NCI-H460 (cell line): ENCODE measurements at regions not wholly inside any gene's neighbourhood (a gene's known extent, or its start where the extent isn't known, plus 50 kb on each side); places are given as distances from the start of the nearest gene placed in this dataset.
"Not testable (repeated sequence)": the region's sequence is repeated elsewhere in the genome, so short reads cannot be mapped to it uniquely, and the experiment has no call there.

ENCODE experiments used
- DNase-seq: peaks from one replicate; pipeline ENCODE4 v3.0.0-alpha.2; 2016; ENCODE audit warnings: low read depth; ENCODE audit errors: extremely low read depth

DNA sequence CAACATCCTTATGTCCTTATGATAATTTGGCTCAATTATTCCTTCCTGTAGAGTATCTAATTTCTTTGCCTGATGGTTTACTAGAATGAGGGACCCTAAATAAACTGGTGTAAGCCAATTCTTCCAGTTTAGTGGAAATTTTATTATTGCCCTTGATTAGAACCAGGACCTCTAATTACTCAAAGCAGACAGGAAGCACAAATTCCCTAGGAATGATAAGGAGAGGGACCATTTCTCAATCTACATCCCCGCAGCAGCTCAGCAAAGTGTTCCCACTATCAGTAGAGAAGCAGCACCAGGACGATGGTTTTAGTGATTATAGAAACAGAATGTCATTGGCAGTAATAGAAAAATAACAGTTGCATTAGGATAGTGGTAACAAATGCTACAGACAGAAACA, 97.1 kb downstream of the PLPPR4 start:
- DNase-seq: no peak

GRCh38 chr1:99363531-99363930, 99.2 kb downstream of the PLPPR4 start:
- no peak for DNase-seq

GRCh38 chr1:99365141-99365540, 100.8 kb downstream of the PLPPR4 start:
- DNase-seq: no peak

DNA sequence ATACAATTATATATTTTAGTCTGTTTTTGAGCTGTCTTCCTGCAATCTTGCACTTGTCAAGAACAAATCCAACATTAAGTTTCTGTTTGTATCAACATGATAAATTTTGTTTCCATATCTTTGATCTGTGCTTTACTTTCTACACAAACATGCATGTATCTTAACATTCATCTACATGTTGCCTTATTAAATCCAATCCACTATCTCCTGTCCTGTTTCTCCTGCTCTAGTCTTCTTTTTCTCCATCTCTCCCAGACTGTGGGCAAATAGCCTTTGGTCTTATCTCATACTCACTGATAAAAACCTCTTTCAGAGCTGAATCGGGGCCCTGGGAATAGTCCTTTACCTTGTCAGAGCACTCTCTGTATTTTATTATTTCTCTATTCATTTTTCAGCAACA, 101.3 kb downstream of the PLPPR4 start:
- DNase-seq: no peak

GRCh38 chr1:99369154-99369553, 104.9 kb downstream of the PLPPR4 start:
- no peak for DNase-seq

- no peak for DNase-seq
These were observed 106.2 kb downstream of the PLPPR4 start for GRCh38 chr1:99370476-99370875.

- no peak for DNase-seq
These were observed 107.1 kb downstream of the PLPPR4 start for GRCh38 chr1:99371413-99371812.

- DNase-seq: no peak
These were observed 109.8 kb downstream of the PLPPR4 start for GRCh38 chr1:99374109-99374508.

GRCh38 chr1:99374693-99375092, 110.4 kb downstream of the PLPPR4 start:
- DNase-seq: not testable (repeated sequence)

DNA sequence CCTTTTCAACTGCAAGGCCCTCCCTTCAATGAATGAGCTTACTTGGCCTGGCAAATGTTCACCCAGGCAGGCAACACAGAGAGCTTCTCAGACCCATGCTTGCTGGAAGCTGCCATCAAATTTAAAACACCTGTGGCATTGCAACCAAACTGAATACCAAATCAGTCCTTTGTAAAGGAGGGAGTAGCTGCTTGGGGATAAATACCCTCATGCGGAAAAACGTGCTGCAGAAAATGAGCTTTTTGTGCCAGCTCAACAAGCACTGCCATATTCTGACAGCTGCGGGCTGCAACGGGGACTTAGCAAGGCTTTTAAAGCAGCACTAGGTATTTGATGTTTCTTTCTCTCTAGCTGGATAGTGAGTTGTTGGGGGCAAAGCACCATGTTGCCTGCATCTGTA, 119.7 kb downstream of the PLPPR4 start:
- no peak for DNase-seq

- DNase-seq: no peak
These were observed 121.6 kb downstream of the PLPPR4 start for GRCh38 chr1:99385852-99386251.

DNA sequence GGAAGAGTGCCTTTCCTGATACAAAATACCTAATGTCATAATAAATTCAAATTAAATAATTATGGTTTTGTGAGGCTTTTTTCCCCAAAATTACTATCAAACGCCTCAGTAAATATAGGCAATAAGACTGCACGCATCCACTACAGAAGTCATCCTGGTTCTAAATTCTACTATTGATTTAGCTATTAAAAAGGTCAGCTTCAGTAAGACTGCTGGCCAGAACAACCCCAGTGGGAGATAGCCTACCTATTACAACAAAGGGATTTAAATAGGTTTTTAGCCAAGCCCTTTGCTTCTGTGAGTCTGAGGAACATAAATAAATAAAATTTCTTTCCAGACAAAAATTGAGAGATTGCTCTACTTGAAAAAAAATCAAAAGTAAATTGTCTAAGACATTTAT, 132.1 kb downstream of the PLPPR4 start:
- DNase-seq: no peak

DNA sequence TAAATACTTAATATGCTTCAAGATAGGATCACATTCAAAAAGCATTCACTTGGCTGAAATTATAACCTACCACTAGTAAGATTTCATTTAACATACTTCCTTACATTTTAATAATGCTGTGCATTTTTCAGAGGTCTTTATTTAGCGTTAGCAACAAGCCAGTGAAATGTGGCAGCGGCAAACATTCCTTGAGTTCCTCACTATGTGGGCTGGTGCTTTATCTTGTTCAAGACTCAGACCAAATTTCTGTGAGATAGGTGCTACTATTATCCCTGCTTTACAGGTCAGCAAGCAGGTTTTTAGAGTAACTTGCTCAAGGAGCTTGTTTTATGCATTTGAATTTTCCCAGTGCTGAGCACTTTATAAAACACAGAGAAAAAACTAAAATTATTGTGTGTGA, 132.7 kb downstream of the PLPPR4 start:
- DNase-seq: no peak

- no peak for DNase-seq
These were observed 133.6 kb downstream of the PLPPR4 start for GRCh38 chr1:99397863-99398262.

- not testable (repeated sequence) for DNase-seq
These were observed 137.3 kb downstream of the PLPPR4 start for GRCh38 chr1:99401556-99401955.

DNA sequence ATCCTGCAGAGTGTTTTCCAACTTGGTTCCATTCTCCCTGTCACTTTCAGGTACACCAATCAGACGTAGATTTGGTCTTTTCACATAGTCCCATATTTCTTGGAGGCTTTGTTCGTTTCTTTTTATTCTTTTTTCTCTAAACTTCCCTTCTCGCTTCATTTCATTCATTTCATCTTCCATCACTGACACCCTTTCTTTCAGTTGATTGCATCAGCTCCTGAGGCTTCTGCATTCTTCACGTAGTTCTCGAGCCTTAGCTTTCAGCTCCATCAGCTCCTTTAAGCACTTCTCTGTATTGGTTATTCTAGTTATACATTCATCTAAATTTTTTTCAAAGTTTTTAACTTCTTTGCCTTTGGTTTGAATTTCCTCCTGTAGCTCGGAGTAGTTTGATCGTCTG, 140.1 kb downstream of the PLPPR4 start:
- DNase-seq: not testable (repeated sequence)

DNA sequence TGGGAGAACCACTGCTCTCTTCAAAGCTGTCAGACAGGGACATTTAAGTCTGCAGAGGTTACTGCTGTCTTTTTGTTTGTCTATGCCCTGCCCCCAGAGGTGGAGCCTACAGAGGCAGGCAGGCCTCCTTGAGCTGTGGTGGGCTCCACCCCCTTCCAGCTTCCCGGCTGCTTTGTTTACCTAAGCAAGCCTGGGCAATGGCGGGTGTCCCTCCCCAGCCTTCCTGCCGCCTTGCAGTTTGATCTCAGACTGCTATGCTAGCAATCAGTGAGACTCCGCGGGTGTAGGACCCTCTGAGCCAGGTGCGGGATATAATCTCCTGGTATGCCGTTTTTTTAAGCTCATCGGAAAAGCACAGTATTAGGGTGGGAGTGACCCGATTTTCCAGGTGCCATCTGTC, 141.0 kb downstream of the PLPPR4 start:
- not testable (repeated sequence) for DNase-seq

- no peak for DNase-seq
These were observed 142.7 kb downstream of the PLPPR4 start for GRCh38 chr1:99407018-99407417.

- no peak for DNase-seq
These were observed 159.8 kb downstream of the PLPPR4 start for GRCh38 chr1:99424087-99424486.

DNA sequence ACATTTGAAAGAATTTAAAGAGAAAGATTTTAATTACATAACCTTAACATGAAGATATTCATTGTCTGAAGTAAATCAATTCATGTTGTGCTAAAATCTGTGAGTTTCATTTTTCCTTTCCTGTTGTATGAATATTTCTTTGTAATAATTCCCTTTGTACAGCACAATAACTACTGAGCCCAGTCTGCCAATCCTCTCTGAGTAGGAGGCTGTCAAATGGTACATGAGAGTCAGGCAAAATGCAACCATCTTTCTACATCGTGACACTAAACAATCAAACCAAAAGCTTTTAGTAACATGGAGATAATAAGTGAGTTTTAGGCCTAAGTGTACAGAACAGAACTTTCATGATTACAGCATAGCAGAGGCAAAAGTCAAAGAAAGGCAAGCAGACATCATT, 165.5 kb downstream of the PLPPR4 start:
- DNase-seq: no peak

- no peak for DNase-seq
These were observed 174.5 kb downstream of the PLPPR4 start for GRCh38 chr1:99438656-99439230.

- no peak for DNase-seq
These were observed 175.3 kb downstream of the PLPPR4 start for GRCh38 chr1:99439433-99440075.
